HG03175 (cell line): ENCODE measurements at regions not wholly inside any gene's neighbourhood (a gene's known extent, or its start where the extent isn't known, plus 50 kb on each side); places are given as distances from the start of the nearest gene placed in this dataset.

Experiments
- ATAC-seq: cut with Tn5 transposase; IDR thresholded peaks from one replicate; pipeline ENCODE4 v1.9.1; 2021; ENCODE audit warnings: mild to moderate bottlenecking, moderate library complexity; ENCODE audit not compliant: unreplicated experiment

DNA sequence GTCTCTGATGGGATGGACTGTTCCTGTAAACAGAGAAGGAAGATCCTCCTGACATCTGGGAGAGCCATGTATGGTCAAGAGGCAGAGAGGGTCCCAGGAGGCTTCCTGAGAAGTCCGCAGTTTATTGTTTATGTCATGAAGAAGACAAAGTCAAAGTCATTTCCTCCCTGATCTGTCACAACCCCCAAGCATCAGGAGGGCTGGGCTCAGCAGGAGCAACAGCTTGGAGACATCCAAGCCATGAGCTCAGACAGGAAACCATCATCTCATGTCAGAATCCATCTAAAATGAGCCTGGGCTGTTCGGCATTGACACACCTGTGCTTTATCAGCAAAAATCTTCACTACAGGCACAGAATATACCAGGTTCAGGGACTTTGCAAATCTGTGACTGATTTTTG lies 325.0 kb upstream of the MSX2 start:
- no peak for ATAC-seq

DNA sequence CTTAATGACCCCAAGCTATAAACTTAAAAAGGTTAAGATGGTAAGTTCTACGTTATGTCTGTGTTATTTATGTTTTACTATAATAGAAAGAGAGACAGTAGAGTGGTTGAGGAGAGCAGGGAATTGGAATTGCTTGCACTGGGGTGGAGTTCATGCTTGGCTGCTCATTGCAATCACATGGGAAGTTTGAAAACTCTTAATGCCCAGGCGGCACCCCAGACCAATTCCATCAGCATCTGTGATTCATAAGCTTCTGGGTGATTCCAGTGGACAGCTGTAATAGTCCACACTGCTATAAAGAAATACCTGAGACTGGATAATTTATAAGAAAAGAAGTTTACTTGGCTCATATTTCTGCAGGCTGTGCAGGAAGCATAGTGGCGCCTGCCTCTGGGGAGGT lies 323.9 kb upstream of the MSX2 start:
- no peak for ATAC-seq

DNA sequence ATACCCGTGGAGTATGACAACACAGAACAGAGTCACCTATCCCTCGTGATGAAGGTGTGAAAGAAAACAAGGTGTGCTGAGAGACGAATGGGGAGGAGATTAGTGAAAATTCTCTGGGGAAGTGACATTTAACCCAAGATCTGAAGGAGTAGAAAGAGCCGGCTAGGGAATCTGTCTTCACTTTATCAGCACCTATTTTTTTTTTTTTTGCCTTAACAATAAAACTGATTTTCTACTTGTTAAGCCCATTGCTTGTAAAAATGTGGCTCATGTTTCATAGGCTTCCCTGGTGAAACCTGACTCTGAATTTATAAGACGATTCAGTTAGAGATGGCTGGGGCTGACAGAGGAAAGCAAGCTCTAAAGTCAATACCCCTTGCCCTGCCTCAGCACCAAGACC lies 322.6 kb upstream of the MSX2 start:
- ATAC-seq, result no peak

DNA sequence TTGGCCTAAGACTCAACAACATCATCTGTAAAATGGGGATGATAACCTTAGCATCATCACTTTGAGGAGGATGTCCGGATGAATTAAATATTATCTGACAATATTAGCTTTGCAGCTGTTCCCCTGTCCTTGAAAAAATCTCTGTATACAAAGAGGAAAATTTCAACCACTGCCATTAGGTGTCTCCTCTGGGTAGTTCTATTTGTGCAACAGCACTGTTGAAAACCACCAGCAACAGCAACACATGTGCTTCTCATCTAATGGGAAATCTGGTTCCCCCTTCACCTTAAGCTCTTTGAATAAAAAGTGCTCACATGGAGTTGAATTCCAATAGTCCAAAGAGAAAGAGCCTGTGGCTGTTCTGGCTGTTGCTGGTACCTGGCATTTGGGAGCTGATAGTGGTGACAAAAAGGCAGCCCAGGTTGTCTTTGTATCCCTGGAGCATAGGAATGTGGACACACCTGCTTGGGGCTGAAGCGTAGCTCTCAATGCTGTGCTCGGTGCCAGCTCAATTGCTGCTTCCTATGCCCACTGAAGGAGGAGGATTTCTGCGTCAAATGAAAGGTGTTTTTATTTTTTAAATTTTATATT lies 322.1 kb upstream of the MSX2 start:
- ATAC-seq, result no peak

DNA sequence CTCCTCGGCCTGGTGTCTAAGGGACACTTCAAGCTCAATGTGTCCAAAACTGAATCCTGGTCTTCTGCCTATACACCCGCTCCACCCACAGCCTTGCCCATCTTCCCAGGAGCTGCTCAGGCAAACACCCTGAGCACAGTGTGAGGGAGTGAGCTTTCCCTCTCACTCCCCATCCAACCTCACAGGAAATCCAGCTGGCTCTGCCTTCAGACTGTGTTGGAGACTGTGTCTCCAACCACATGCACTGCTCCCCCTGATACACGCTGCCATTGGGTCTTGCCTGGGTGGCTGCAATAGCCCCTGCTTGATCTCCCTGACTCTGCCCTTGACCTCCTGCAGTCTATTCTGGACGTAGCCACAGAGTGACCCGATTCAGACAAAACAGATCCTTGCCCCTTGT lies 319.5 kb upstream of the MSX2 start:
- no peak for ATAC-seq

DNA sequence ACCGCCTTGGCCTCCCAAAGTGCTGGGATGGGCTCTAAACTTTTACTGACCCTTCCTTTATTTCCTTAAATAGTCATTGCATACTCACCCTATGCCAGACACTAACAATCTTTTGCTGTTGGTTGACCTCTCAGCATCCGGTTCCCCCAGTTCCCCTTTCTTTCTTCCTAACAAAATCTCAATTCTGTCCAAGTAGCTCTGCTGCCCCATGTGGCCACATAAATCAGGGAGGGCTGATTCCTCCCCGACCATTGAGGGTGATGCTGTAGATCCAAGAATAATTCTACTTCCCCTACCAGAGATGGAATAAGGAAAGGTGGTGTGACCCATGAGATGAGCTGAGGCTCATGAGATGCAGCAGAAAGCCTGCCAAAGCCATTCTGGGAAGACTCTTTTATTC lies 315.3 kb upstream of the MSX2 start:
- ATAC-seq, result no peak

DNA sequence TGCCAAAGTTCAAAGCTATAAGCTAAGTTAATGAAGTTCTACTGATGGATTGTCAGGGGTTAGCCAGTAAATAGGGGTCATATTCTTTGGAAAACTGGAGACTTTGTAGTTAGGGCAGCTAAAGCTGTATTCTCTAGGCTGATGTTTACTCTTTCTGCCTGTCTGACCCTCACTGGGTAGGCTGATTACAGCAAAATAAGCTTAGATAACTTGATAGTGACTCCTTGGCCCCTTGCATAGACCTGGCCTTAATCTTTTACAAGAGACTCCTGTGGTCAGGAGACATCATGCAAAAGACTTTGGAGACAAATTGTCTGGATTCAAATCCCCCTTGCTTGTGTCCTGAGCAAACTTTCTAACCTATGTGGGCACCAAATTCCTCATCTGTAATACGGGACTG lies 314.4 kb upstream of the MSX2 start:
- no peak for ATAC-seq

DNA sequence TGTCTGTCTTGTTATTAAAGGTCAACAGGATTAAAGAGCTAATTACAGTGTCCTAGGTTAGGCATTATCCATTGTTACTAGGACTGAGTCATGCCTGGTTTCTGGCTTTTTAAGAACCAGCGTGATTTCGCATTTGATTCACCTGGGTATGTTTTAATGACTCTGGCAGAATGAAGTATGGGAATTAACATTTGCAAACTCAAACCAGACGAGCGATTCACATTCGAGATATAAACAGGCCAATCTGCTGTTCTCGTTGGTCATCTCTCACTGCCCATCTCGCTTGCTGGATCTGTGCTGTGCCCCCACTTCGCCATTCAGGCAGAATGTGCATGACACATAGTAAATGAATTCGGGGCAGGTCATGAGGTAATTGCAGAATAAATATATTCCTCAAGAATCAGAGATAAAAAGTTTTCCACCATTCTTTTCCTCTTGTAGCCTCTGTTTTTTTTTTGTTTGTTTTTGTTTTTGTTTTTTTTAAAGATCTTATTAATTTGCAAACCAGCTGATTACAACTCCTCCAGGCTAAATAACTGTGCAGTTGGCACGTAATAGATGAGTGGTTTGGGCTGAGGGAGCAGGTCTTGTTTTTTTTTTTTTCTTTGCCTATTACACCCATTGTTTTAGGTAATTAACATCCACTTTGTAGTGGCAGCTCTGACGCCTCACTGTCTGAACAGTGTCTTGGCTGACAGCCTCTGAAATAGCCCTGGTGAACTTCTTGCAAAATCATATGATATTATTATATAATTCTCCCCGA lies 313.5 kb upstream of the MSX2 start:
- no peak for ATAC-seq

DNA sequence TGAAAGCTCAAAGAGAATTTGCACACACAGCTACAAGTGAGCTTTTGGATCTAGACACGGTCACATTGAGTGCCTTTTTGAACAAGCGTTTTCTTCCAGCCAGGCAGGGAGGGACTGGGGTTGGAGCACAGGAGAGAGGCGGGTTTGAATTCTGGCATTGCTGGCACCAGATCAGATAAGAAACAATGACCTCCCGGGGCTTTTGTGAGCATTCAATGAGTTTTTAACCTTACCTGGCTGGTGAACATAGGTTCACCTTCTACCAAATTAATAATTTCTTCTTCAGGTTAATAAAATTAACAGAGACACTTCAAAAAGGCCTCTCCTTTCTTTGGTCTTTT lies 312.9 kb upstream of the MSX2 start:
- no peak for ATAC-seq

DNA sequence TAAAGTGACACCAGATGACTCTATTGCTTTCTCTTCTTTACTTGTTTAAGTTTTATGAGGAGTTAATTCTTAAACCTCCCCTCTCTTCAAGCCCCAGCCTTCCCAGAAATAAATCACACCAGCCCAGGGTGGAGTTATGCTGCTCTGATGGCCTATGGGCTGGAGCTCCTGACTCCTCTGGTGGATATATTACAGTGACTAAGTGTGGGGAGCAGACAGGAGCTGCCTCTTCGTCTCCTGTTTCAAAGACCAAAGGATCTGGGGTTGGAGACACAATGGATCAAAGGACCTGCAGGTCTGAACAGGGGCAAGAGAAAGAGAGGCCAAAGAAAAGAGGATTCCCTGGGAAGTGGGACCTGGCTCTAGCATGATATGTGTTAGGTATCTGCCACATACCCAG lies 312.0 kb upstream of the MSX2 start:
- no peak for ATAC-seq

DNA sequence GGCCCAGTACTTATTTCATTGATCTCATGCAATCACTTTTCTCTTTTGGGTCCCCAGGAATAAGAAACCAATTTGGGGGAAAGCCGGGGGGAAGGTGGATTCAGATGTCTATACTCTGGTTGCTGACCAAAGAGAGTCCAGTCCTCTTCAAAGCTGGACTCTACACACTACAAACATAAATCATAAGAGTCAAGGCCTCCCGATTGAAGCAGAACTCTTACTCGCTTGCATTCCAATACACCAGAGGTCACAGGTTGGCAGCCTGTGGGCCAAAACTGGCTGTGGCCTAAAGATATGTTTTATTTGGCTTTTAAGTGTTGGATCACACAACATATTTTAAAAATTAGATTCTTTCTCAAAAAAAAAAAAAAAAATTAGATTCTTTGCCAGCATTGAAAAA lies 311.4 kb upstream of the MSX2 start:
- no peak for ATAC-seq

DNA sequence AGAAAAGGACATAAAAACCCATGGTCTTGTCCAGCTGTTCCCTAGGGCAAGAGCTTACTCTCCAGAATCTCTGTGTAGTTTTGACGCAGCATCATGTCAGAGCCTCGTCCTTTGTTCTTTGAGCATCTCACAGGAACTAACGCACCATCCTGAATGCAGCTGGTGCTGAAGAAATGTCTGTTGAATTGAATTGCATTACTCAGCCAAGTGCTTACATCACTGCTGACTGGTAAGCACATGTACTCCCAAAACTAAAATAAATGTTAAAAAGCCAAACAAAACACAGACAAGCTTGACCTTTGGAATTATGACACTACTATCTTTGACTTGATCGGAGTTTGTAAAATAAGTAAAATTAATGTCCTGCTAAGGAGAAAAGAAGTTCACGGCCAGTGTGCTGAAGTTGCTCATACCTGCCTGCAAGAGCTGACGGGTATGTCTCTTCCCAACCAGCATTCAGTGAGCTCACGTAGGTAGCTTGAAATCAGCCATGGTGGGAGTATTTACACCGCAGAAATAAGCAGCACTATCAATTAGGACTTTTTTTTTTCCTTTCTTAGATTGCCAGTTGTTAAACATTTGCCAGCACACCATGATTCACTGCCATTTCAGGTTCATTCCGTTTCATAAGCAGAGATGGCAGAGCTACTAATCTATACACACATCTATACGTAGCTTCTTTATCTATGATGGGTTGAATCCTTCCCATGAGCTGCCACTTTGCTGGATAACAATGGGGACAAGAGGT lies 310.6 kb upstream of the MSX2 start:
- no peak for ATAC-seq

DNA sequence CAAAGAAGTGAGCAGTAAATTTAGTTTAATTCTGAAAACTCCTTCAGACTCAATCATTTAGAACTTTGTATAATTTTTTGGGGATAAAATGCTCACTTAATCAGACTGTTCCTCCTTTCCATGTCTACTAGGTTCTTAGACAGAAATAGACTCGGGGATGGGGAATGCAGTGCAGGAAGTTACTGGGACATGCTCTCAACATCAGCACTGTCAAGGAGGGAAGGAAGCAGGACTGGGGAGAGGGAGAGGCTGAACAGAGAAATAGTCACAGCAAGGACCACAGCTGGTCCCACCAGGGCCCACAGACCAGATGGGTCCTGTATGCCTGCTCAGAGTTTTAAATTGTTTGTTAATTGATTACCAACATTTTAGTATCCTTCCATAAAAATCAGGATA lies 310.1 kb upstream of the MSX2 start:
- no peak for ATAC-seq

DNA sequence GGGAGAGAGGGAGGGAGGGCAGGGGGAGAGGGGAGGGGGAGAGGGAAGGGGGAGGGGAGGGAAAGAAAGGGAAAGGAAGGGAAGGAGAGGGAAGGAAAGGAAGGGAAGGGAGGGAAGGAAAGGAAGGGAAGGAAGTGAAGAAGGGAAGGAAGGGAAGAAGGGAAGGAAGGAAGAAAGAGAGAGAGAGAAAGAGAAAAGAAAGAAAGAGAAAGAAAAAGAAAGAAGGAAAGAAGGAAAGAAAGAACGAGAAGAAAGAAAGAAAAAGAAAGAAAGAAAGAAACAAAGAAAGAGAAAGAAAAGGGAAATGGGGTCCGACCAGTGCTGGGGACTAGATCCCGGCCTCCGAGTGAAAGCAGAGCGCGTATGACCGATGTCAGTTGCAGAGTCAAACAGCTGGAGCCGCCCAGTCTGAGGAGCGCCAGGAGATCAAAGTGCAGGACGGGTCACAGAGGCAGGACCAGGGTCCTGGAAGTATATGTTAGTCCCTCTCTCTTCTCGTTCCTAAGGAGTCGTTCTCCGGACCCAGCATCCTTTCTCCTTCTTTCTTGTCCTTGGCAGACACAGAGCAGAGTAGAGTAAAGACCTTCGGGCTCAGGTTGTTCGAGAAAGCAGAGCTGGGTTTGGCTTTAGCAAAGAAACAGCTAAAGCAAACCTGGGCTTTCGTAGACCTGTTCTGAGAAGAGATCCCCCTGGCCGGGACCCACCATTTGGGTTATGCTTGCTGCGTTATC lies 305.4 kb upstream of the MSX2 start:
- ATAC-seq, result peak; percentile 20

DNA sequence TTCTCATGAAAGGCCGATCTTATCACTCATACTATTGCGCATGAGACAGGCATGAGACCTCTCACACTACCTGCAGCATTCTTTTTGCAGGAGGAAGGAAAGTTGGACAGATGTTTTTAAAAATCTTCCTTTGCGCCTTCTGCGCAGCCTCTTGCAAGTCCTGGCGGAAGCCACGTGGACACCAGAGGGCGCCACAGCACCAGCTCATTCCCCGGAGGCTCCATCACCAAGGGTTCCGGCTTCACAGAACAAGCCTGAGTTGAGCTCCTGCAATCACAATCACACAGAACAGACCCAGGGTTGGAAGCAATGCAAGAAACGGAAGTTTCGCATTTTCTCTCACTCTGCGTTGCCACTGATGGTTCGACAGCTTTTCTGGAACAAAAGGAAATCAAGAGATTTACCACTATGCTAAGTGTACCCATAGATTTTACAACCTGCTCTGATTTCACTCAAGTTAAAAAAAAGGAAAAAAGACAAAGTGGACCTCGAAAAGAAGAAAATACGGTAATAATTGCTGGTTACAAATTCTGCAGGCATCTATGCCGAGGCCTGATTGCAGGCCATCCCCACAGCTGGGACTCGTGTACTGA lies 304.7 kb upstream of the MSX2 start:
- ATAC-seq, result peak; percentile 91

DNA sequence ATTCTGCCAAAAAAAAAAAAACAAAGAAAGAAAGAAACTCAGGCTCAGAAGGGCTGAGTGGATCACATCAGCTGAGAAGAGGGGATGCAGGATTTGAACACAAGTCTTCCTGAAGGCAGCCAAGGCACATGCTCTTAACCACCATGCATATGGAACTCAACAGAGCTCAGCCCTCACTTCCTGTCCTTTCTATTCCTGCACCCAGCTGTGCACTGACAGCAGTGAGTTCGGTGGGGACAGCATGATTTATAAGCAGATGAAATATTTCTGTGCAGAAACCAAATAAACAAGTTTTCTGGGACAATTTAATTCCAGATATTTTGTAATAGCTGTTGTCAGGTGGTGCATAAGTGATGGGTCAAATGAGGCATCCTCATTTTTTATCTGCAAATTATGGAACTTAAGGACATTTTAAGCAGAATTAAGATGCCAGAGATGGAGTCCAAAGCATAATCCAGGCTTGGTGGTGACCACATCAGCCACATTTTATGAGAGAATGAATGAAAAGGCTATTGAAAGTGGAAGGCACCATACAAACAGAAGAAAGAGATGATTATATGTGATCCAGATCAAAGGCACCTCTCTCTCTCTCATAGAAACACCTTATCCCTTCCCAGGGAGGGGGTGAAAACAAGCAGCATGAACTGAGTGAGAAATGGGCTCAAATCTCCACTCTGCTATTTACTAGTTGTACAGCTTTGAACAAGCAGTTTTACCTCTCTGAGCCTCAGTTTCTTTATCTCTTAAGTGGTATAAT lies 303.6 kb upstream of the MSX2 start:
- no peak for ATAC-seq

DNA sequence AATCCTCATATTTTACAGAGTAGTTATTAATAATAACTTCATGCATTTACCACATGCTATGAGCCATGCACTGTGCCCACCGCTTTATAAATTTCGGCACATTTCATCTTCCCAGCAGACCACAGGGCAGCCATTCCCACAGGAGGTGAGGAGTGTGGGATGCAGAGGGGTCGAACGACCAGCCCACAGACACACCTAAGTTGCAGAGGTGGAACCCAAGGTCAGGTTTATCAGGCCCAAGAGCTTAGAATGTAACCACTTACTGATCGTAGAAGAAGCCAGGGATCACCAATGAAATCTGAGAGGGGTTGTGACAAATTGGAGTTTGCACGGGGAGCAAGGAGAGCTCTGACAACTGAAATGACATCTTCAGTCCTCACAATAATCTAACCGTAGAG lies 303.0 kb upstream of the MSX2 start:
- no peak for ATAC-seq

DNA sequence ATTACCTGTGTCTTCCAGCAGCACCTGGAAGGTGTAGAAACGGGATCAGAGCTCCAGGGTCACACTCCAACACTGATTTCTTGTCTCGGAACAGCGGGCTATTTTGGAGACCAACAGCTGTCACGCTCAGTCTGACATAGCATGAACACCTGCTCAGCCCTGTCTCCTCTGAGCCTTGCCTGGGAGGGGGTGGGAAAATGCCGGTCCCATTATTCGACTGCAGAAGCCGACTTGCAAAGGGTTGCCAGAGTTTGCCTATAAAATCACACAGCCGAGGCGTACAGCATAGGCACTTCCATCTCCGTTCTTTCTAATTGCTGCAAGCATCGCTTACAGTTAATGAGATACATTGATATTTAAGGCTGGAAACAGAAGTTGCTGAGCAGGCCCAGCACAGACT lies 300.8 kb upstream of the MSX2 start:
- ATAC-seq, result no peak

DNA sequence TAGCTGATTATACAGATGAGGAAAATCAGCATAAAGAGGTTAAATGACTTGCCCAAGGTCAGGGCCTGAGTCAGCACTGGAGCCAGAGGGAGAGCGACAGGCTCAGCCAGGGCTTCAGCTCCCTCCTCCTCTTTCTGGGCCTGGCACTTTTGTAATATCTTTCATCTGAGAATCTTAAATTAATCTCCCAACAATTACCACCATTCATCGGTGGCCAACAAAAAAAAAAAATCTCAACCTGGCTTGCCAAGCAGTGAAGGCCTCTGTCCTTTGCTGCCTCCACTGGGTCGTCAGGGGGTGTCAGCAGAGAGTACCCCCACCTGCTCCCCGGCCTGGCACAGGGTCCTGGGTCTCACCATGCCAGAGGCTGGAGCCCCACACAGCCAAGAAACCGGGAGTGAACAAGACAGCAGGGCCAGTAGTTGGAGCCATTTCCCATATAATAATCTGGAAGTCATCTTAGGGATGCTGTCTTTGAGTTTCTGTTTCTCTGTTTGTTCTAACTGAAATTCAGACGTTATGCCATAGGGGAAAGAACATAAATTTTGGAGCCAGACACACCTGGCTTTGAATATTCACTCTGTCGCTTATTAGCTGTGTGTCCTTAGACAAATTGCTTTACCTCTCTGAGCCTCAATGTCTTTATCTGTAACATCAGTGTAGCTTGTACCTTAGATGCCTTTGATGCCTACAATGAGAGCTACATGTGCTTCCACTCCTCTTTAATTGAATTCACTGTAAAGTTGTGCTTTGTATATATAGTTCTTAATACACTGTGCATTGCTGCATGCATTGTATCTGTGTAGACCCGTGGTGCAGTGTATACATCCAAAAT lies 299.9 kb upstream of the MSX2 start:
- ATAC-seq, result no peak
